Ovary (tissue), 7 donors: ENCODE measurements at regions not wholly inside any gene's neighbourhood (a gene's known extent, or its start where the extent isn't known, plus 50 kb on each side); places are given as distances from the start of the nearest gene placed in this dataset.

Source experiments
- DNase-seq, 5 donors: peaks; one replicate each; pipeline ENCODE4 v3.0.0-alpha.2; 2019 to 2020
- H3K27ac ChIP-seq, 2 donors: fragments of 200-600 bp; one replicate each; pipeline versions ENCODE4 v1.5.1 to v1.8.0; 2019 to 2022
- H3K27me3 ChIP-seq: fragments of 200-600 bp; one replicate; pipeline ENCODE4 v1.8.0; 2022
- H3K36me3 ChIP-seq: fragments of 200-600 bp; sonication (generic); one replicate; pipeline ENCODE4 v1.5.1; 2019
- H3K4me1 ChIP-seq: one replicate; pipeline ENCODE4 v1.8.1; 2013; ENCODE audit warnings: mild to moderate bottlenecking, moderate library complexity; ENCODE audit not compliant: insufficient read depth
- H3K4me3 ChIP-seq: fragments of 200-600 bp; sonication (generic); one replicate; pipeline ENCODE4 v1.5.1; 2017
- H3K9me3 ChIP-seq, 2 donors: fragments of 200-600 bp in 1 of 2; sonication (generic) in 1 of 2; one replicate each; pipeline versions ENCODE4 v1.5.1 to v1.8.1; 2013 to 2019; ENCODE audit warnings: mild to moderate bottlenecking in 1 of 2, moderate library complexity in 1 of 2
- CTCF ChIP-seq, 3 donors: fragments of 450-650 bp in 2 of 3; fragments of 200-600 bp in 1 of 3; IDR thresholded peaks; one replicate each; pipeline versions ENCODE4 v1.5.1 to v1.8.0; 2016 to 2022; ENCODE audit warnings: antibody characterized with exemption in 3 of 3, mild to moderate bottlenecking in 1 of 3
- EP300 ChIP-seq: sonication (generic); formaldehyde crosslinking; IDR thresholded peaks from one replicate; pipeline ENCODE4 v1.6.1; 2017; ENCODE audit warnings: antibody characterized with exemption
- POLR2A ChIP-seq: fragments of 450-650 bp; IDR thresholded peaks from one replicate; pipeline ENCODE4 v1.6.1; 2017; ENCODE audit warnings: antibody characterized with exemption, mild to moderate bottlenecking, moderate library complexity
- WGBS, 3 donors: extraction: QIAGEN DNeasy Blood & Tissue Kit in 1 of 3; methylation state at CpG; one replicate each; pipeline versions ENCODE4 v1.1.5 to v1.1.7; 2013 to 2017; 5-methylcytosine and 5-hydroxymethylcytosine counted together
- intact Hi-C, 4 donors: fragments of 100-400 bp; cut with DNase I; formaldehyde crosslinking; loops; one replicate each; pipeline versions ENCODE4 v1.11.0 to v1.15.1; 2022 to 2023
- donor health status: DM: no; HTN: no; CAD: no; lungs with moderate emphysema.
- donor health status: DM: no; HTN: no; CAD: no.
- donor health status: Bipolar disorder and iron deficiency.
- donor health status: DM: no; HTN: no; CAD: no.
- donor health status: DM: yes; HTN: yes; CAD: no.

GRCh38 chr12:62138527-62138926 is 121.7 kb upstream of the USP15 start:
- H3K27ac ChIP-seq, result no peak overlapping the region
- H3K4me3 ChIP-seq, result no peak overlapping the region
- peaks cover 1% of the 10 kb centered on the region for H3K4me1 ChIP-seq
- TF ChIP-seq EP300 (no peak), CTCF (IDR thresholded peaks at IDR 0.05) (no peak), POLR2A (no peak)
- no peaks in the 10 kb centered on the region for H3K36me3 ChIP-seq
- no peaks in the 10 kb centered on the region for H3K27me3 ChIP-seq
- WGBS, 3 donors, result 81 to 85% (median 83%) methylated on average over 2 of the region's 2 CpGs
- intact Hi-C loops, result no loop called here
- no peaks in the 10 kb centered on the region for H3K9me3 ChIP-seq
- DNase-seq, result no peak

- DNase-seq, result no peak
- TF ChIP-seq CTCF (IDR thresholded peaks at IDR 0.05) (no peak), POLR2A (no peak), EP300 (no peak)
- intact Hi-C loops, result no loop called here
Measured at GRCh38 chr12:62146318-62146717, 113.9 kb upstream of the USP15 start.

GRCh38 chr12:62158013-62158412 is 102.2 kb upstream of the USP15 start:
- no peaks in the 10 kb centered on the region for H3K9me3 ChIP-seq
- H3K27me3 ChIP-seq, result no peaks in the 10 kb centered on the region
- no peaks in the 10 kb centered on the region for H3K4me1 ChIP-seq
- H3K36me3 ChIP-seq, result no peaks in the 10 kb centered on the region
- DNase-seq, result no peak
- no peak for TF ChIP-seq POLR2A
- no peak for TF ChIP-seq CTCF (IDR thresholded peaks at IDR 0.05)
- no peak for TF ChIP-seq EP300
- H3K27ac ChIP-seq, result no peak overlapping the region
- no peak overlapping the region for H3K4me3 ChIP-seq
- intact Hi-C loops, result no loop called here

More at GRCh38 chr12:62146318-62146717, 113.9 kb upstream of the USP15 start:
- WGBS, 3 donors, result 83 to 84% (median 83%) methylated on average over 3 of the region's 3 CpGs
- Histone ChIP-seq H3K27me3 (no peaks in the 10 kb centered on the region), H3K9me3 (no peaks in the 10 kb centered on the region), H3K36me3 (no peaks in the 10 kb centered on the region), H3K4me1 (no peaks in the 10 kb centered on the region), H3K27ac (no peak overlapping the region), H3K4me3 (no peak overlapping the region)

- H3K27me3 ChIP-seq, result no peaks in the 10 kb centered on the region
- no peak overlapping the region for H3K4me3 ChIP-seq
- H3K27ac ChIP-seq, result no peak overlapping the region
- H3K4me1 ChIP-seq, result no peaks in the 10 kb centered on the region
- DNase-seq, result no peak
- TF ChIP-seq EP300 (no peak), POLR2A (no peak), CTCF (IDR thresholded peaks at IDR 0.05) (no peak)
- intact Hi-C loops, result no loop called here
- H3K9me3 ChIP-seq, result no peaks in the 10 kb centered on the region
- no peaks in the 10 kb centered on the region for H3K36me3 ChIP-seq
- WGBS, 3 donors, result 38 to 41% (median 40%) methylated on average over 5 of the region's 5 CpGs
Measured at GRCh38 chr12:62158461-62159360, 101.5 kb upstream of the USP15 start.
